ENCODE measurements at regions not wholly inside any gene's neighbourhood (a gene's known extent, or its start where the extent isn't known, plus 50 kb on each side); places are given as distances from the start of the nearest gene placed in this dataset.
A peak's percentile ranks its signal among the peaks of the same experiment; 100 is the strongest.

GRCh38 chr21:35861661-35862060, 198.7 kb downstream of the SETD4 start:
- ATAC-seq, result no peak
- TF ChIP-seq CTCF (IDR thresholded peaks at IDR 0.05) (no peak), POLR2A (IDR thresholded peaks at IDR 0.05) (no peak)
- Histone ChIP-seq H3K27me3 (no peaks in the 10 kb centered on the region), H3K36me3 (no peaks in the 10 kb centered on the region), H3K9me3 (no peaks in the 10 kb centered on the region), H3K4me3 (no peak overlapping the region), H3K4me1 (no peaks in the 10 kb centered on the region), H3K27ac (no peak overlapping the region)
- DNase-seq, result no peak
- intact Hi-C loops (cut with DNase I), result no loop called here

GRCh38 chr21:35860189-35860869, 200.0 kb downstream of the SETD4 start:
- no peaks in the 10 kb centered on the region for H3K36me3 ChIP-seq
- no peak overlapping the region for H3K27ac ChIP-seq
- TF ChIP-seq POLR2A (IDR thresholded peaks at IDR 0.05), result no peak
- TF ChIP-seq CTCF (IDR thresholded peaks at IDR 0.05), result no peak
- intact Hi-C loops (cut with DNase I), result no loop called here
- H3K4me1 ChIP-seq, result no peaks in the 10 kb centered on the region
- H3K9me3 ChIP-seq, result no peaks in the 10 kb centered on the region
- ATAC-seq (no peak), DNase-seq (no peak)
- no peak overlapping the region for H3K4me3 ChIP-seq
- 87 to 93% (median 89%) methylated on average over 6 of the region's 6 CpGs for WGBS, 4 donors
- no peaks in the 10 kb centered on the region for H3K27me3 ChIP-seq

- WGBS, 4 donors, result 74 to 96% (median 82%) methylated on average over 3 of the region's 3 CpGs
- Histone ChIP-seq H3K4me3 (no peak overlapping the region), H3K27ac (no peak overlapping the region), H3K4me1 (no peaks in the 10 kb centered on the region), H3K27me3 (no peaks in the 10 kb centered on the region), H3K9me3 (no peaks in the 10 kb centered on the region), H3K36me3 (no peaks in the 10 kb centered on the region)
- TF ChIP-seq CTCF (IDR thresholded peaks at IDR 0.05) (no peak), POLR2A (IDR thresholded peaks at IDR 0.05) (no peak)
- DNase-seq (no peak), ATAC-seq (no peak)
- intact Hi-C loops (cut with DNase I), result no loop called here
Observed at GRCh38 chr21:35859677-35860076, 200.6 kb downstream of the SETD4 start.

- ATAC-seq, result peak in 1 of 4 donors; percentile 36
- no peak overlapping the region for H3K27ac ChIP-seq
- H3K36me3 ChIP-seq, result no peaks in the 10 kb centered on the region
- peaks cover 0 to 9% (median 0%) of the 10 kb centered on the region in 12 donors for H3K4me1 ChIP-seq
- 50 to 62% (median 58%) methylated on average over 2 of the region's 2 CpGs for WGBS, 4 donors
- no peaks in the 10 kb centered on the region for H3K9me3 ChIP-seq
- no peaks in the 10 kb centered on the region for H3K27me3 ChIP-seq
- H3K4me3 ChIP-seq, result no peak overlapping the region
- intact Hi-C loops (cut with DNase I), result no loop called here
- TF ChIP-seq POLR2A (IDR thresholded peaks at IDR 0.05) (no peak), CTCF (IDR thresholded peaks at IDR 0.05) (no peak)
- DNase-seq, result no peak
Observed at GRCh38 chr21:35857095-35857494, 203.2 kb downstream of the SETD4 start.

All from heart left ventricle (tissue), 16 donors.